Loucy (cell line): ENCODE measurements at regions not wholly inside any gene's neighbourhood (a gene's known extent, or its start where the extent isn't known, plus 50 kb on each side); places are given as distances from the start of the nearest gene placed in this dataset.

Experiments used
- CTCF ChIP-seq: fragments of 200-600 bp; sonication (generic); conservative IDR thresholded peaks from 2 replicates; pipeline ENCODE4 v1.5.1; 2014; ENCODE audit warnings: mild to moderate bottlenecking, antibody characterized with exemption, low read length
- EZH2phosphoT487 ChIP-seq: fragments of 200-600 bp; IDR thresholded peaks from 2 replicates; pipeline ENCODE4 v1.6.1; 2018; ENCODE audit warnings: antibody characterized with exemption, mild to moderate bottlenecking, moderate library complexity, borderline replicate concordance

GRCh38 chr3:64836097-64836496, 148.3 kb upstream of the ADAMTS9 start:
- TF ChIP-seq CTCF (no peak), EZH2phosphoT487 (no peak)
